PC-9 (cell line): ENCODE measurements at regions not wholly inside any gene's neighbourhood (a gene's known extent, or its start where the extent isn't known, plus 50 kb on each side); places are given as distances from the start of the nearest gene placed in this dataset.

Source experiments
- CTCF ChIP-seq: fragments of 200-600 bp; sonication (generic); conservative IDR thresholded peaks from 2 replicates; pipeline ENCODE4 v1.6.1; 2017; ENCODE audit warnings: mixed run types, antibody characterized with exemption, mild to moderate bottlenecking, moderate library complexity
- EZH2 ChIP-seq: fragments of 200-600 bp; sonication (generic); IDR thresholded peaks from 2 replicates; pipeline ENCODE4 v1.8.0; 2017; ENCODE audit warnings: antibody characterized with exemption, low read depth

GRCh38 chr14:38127784-38128183, 79.9 kb upstream of the SSTR1 start:
- TF ChIP-seq CTCF (no peak), EZH2 (no peak)
